ENCODE measurements at regions not wholly inside any gene's neighbourhood (a gene's known extent, or its start where the extent isn't known, plus 50 kb on each side); places are given as distances from the start of the nearest gene placed in this dataset.

DNA sequence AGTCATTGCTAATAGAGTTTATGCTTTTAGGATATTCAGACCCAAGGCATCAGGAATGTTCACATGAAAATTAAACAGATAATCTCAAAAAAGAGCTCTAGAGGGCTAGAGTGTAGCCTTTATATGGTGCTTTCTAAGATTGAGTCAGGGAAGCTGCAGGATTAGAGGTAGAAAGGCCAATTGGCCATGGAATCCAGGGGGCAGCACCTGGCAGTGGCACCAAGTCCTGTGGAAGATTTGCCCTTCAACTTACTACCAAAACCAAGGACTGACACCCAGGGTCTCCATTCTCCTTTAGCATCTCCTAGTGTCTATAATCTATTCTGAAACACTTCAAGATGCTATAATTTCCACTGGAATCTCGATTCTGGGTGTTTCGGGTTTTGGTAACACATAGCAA, 112.4 kb downstream of the ACER2 start:
- DNase-seq: no peak
- Histone ChIP-seq H3K4me1 (no peaks in the 10 kb centered on the region), H3K27me3 (no peaks in the 10 kb centered on the region), H3K27ac (no peak overlapping the region), H3K4me3 (no peak overlapping the region), H3K9me3 (no peaks in the 10 kb centered on the region), H3K36me3 (ENCODE audit: low read depth, missing control alignments) (no peaks in the 10 kb centered on the region)
- intact Hi-C loops (cut with DNase I; ENCODE audit: low total_unique reads): no loop called here
- 88 to 92% methylated on average over 2 of the region's 2 CpGs for WGBS, 2 donors
- no peak for TF ChIP-seq POLR2A (IDR thresholded peaks at IDR 0.05)
- TF ChIP-seq, protein P1, sequence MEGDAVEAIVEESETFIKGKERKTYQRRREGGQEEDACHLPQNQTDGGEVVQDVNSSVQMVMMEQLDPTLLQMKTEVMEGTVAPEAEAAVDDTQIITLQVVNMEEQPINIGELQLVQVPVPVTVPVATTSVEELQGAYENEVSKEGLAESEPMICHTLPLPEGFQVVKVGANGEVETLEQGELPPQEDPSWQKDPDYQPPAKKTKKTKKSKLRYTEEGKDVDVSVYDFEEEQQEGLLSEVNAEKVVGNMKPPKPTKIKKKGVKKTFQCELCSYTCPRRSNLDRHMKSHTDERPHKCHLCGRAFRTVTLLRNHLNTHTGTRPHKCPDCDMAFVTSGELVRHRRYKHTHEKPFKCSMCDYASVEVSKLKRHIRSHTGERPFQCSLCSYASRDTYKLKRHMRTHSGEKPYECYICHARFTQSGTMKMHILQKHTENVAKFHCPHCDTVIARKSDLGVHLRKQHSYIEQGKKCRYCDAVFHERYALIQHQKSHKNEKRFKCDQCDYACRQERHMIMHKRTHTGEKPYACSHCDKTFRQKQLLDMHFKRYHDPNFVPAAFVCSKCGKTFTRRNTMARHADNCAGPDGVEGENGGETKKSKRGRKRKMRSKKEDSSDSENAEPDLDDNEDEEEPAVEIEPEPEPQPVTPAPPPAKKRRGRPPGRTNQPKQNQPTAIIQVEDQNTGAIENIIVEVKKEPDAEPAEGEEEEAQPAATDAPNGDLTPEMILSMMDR (IDR thresholded peaks at IDR 0.05): no peak

DNA sequence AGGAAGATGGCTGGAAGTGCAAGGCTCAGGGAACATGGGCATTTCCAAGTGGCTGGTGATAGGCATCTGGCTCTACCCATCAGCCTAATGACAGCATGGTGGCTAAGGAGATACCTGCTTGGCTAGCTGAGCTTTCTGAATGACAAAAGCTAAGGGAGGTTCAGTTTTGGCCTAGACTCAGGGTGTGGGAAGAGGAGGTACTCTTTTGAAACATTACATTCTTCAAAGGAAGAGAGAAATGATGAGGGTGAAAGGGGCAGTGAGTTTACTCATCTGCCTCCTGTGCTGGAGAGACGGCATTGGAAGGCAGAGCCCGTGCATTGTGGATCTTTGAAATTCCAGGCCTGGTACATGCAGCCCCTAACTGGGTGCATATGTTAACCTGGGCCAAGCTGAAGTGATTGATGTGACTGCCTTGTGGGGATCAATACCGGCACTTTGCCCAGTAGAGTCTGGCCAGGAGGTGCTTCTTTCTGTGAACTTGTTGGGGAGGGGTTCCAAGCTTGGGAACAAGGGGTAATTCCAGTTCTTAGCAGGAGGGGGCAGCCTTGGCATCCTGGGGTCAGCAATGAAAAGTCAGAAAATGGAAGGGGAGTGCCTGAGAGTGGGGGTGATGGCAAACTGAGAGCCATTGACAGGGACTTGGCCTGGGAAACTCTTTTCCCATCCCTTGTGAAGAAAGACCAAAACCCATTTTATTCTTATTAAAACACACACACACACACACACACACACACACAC, 108.6 kb downstream of the ACER2 start:
- TF ChIP-seq, protein P1 (IDR thresholded peaks at IDR 0.05): peak in 1 of 3 experiments; percentile 26
- no peak for TF ChIP-seq POLR2A (IDR thresholded peaks at IDR 0.05)

DNA sequence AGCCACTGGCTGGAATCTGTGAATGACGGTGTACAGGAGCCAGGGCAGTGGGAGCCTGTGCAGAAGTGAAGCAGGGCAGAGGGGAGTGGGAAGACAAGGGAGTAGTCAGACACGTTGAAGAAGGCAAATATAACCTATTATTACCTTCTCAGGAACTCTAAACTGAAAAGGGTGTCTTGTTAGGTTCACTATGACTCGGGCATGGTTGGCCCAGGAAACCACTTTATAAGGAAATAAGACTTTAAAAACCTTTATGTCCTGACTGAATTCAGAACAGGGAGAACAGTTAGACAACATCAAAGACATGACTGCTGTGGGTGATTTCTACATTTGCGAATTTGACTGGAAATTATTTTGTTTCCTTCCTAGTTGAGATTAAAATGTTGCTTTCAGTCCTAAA, 107.5 kb downstream of the ACER2 start:
- H3K36me3 ChIP-seq (ENCODE audit: low read depth, missing control alignments): no peaks in the 10 kb centered on the region
- H3K4me3 ChIP-seq: no peak overlapping the region
- DNase-seq: no peak
- no peak overlapping the region for H3K27ac ChIP-seq
- TF ChIP-seq, protein P1 (IDR thresholded peaks at IDR 0.05): no peak
- TF ChIP-seq POLR2A (IDR thresholded peaks at IDR 0.05): no peak
- intact Hi-C loops (cut with DNase I; ENCODE audit: low total_unique reads): no loop called here
- no peaks in the 10 kb centered on the region for H3K4me1 ChIP-seq
- no peaks in the 10 kb centered on the region for H3K27me3 ChIP-seq
- no peaks in the 10 kb centered on the region for H3K9me3 ChIP-seq
- WGBS, 2 donors: 79 to 80% methylated on average over 4 of the region's 4 CpGs

More for the DNA sequence above, 108.6 kb downstream of the ACER2 start:
- whole genome bisulfite sequencing, 2 donors: 70 to 86% methylated on average over 3 of the region's 3 CpGs
- H3K9me3 ChIP-seq: no peaks in the 10 kb centered on the region
- peak; percentile 24 for DNase-seq
- H3K4me3 ChIP-seq: no peak overlapping the region
- H3K4me1 ChIP-seq: no peaks in the 10 kb centered on the region
- H3K36me3 ChIP-seq (ENCODE audit: low read depth, missing control alignments): no peaks in the 10 kb centered on the region
- intact Hi-C loops (cut with DNase I; ENCODE audit: low total_unique reads): no loop called here
- no peak overlapping the region for H3K27ac ChIP-seq
- H3K27me3 ChIP-seq: no peaks in the 10 kb centered on the region

DNA sequence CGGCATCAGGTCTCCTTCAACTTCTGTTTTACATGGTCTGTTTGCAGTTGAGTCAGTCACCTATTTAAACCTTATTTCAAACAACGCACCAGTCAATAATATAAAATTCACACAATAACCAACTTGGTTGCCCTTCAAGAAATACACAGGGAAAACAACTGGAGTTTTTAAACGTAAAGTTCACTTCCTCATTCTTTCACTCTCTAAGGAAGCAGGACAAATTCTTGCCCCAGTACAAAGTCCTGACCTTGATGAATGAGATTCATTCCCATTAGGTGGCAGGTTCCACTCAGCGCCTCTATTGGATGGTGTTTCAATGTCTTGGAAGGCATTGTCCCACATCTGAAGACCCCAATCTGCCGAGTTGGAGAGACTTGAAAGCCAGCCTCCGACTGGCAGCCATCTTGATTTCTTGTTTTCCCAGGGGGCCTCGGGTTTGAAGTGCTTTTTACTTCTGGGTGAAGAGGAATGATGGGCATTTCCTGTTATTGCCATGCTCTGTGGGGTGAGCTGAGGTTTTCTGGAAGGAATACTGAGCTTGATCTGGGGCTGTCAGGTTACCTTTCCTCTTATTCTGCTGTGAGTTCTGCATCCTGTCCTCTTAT, 105.0 kb downstream of the ACER2 start:
- 73 to 76% methylated on average over 7 of the region's 7 CpGs for WGBS, 2 donors
- Histone ChIP-seq H3K4me3 (no peak overlapping the region), H3K27ac (no peak overlapping the region), H3K27me3 (no peaks in the 10 kb centered on the region), H3K9me3 (no peaks in the 10 kb centered on the region), H3K36me3 (ENCODE audit: low read depth, missing control alignments) (no peaks in the 10 kb centered on the region), H3K4me1 (no peaks in the 10 kb centered on the region)
- no peak for TF ChIP-seq POLR2A (IDR thresholded peaks at IDR 0.05)
- TF ChIP-seq, protein P1 (IDR thresholded peaks at IDR 0.05): no peak
- DNase-seq: no peak
- intact Hi-C loops (cut with DNase I; ENCODE audit: low total_unique reads): no loop called here
